Body of pancreas (tissue), 4 donors: ENCODE measurements at regions not wholly inside any gene's neighbourhood (a gene's known extent, or its start where the extent isn't known, plus 50 kb on each side); places are given as distances from the start of the nearest gene placed in this dataset.

Experiments
- POLR2A ChIP-seq, 3 donors: fragments of 450-650 bp; IDR thresholded peaks; one replicate each; pipeline ENCODE4 v1.6.1; 2016; ENCODE audit warnings: antibody characterized with exemption in 3 of 3, mild to moderate bottlenecking in 2 of 3
- TF ChIP-seq, protein P1 (sequence below), 7 experiments: fragments of 450-650 bp in 4 of 7; fragments of 200-600 bp in 3 of 7; sonication (generic) in 3 of 7; IDR thresholded peaks; one replicate each; pipeline ENCODE4 v1.5.1; 2016 to 2019; ENCODE audit warnings: antibody characterized with exemption in 7 of 7

DNA sequence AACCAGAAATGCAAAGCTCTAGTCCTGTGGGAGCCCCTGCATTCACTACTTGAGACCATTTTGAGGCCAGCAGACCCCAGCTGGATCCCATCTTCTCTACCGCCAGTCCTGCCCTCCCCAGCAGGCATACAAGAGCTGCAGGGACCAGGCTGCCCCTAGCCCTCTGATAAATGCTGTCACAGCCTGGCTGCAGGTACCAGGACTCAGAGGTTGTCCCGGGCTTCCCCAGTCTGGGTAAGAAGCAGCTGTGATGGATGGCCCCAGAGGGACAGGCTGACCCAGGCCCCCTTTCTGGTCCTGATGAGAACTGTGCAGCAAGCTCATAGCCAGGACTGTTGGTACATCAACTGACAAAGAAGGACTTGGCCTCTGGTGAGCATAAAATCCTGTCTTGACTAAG, 132.9 kb upstream of the APCDD1 start:
- TF ChIP-seq, protein P1, sequence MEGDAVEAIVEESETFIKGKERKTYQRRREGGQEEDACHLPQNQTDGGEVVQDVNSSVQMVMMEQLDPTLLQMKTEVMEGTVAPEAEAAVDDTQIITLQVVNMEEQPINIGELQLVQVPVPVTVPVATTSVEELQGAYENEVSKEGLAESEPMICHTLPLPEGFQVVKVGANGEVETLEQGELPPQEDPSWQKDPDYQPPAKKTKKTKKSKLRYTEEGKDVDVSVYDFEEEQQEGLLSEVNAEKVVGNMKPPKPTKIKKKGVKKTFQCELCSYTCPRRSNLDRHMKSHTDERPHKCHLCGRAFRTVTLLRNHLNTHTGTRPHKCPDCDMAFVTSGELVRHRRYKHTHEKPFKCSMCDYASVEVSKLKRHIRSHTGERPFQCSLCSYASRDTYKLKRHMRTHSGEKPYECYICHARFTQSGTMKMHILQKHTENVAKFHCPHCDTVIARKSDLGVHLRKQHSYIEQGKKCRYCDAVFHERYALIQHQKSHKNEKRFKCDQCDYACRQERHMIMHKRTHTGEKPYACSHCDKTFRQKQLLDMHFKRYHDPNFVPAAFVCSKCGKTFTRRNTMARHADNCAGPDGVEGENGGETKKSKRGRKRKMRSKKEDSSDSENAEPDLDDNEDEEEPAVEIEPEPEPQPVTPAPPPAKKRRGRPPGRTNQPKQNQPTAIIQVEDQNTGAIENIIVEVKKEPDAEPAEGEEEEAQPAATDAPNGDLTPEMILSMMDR (IDR thresholded peaks at IDR 0.05): no peak
- no peak for TF ChIP-seq POLR2A (IDR thresholded peaks at IDR 0.05)
